Mammary epithelial cell (primary cell): ENCODE measurements at regions not wholly inside any gene's neighbourhood (a gene's known extent, or its start where the extent isn't known, plus 50 kb on each side); places are given as distances from the start of the nearest gene placed in this dataset.

ENCODE experiments used
- EZH2 ChIP-seq: IDR thresholded peaks from 2 replicates; pipeline ENCODE4 v1.6.1; 2012; ENCODE audit warnings: low read length, inconsistent platforms, borderline replicate concordance
- TF ChIP-seq, protein P1 (sequence below), 2 donors: IDR thresholded peaks in 1 of 2; conservative IDR thresholded peaks in 1 of 2; 2 replicates each; pipeline ENCODE4 v1.5.1; 2011 to 2012; ENCODE audit warnings: inconsistent platforms in 2 of 2, low read length in 2 of 2, mild to moderate bottlenecking in 2 of 2, control low read depth in 1 of 2, low read depth in 1 of 2; ENCODE audit not compliant: insufficient read depth in 1 of 2; ENCODE audit errors: extremely low read depth in 1 of 2

DNA sequence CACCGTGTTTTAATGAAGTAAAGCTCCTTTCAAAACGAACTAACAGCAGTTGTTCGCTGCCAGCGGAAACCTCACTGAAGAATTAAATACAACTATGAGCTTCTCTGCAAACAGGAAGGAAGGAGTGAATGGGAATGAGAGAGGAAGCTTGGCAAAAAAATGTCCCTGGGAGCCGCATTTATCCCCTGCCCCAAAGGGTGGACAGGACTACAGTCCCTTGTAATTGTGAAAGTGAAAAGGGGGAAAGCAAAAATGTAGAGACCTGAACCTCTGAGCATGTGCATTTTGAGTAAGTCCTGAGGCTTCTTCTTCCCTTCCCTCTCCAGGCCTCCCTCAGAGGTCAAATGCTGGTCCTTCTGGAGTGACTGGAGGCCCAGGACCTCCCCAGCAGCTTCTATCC is 53.8 kb upstream of the BMP2K start:
- TF ChIP-seq, protein P1, sequence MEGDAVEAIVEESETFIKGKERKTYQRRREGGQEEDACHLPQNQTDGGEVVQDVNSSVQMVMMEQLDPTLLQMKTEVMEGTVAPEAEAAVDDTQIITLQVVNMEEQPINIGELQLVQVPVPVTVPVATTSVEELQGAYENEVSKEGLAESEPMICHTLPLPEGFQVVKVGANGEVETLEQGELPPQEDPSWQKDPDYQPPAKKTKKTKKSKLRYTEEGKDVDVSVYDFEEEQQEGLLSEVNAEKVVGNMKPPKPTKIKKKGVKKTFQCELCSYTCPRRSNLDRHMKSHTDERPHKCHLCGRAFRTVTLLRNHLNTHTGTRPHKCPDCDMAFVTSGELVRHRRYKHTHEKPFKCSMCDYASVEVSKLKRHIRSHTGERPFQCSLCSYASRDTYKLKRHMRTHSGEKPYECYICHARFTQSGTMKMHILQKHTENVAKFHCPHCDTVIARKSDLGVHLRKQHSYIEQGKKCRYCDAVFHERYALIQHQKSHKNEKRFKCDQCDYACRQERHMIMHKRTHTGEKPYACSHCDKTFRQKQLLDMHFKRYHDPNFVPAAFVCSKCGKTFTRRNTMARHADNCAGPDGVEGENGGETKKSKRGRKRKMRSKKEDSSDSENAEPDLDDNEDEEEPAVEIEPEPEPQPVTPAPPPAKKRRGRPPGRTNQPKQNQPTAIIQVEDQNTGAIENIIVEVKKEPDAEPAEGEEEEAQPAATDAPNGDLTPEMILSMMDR (conservative IDR thresholded peaks at IDR 0.05 in 1 of 2, IDR thresholded peaks at IDR 0.05 in 1 of 2; ENCODE audit: extremely low read depth in 1 of 2, insufficient read depth in 1 of 2, low read depth in 1 of 2, low read length in 2 of 2) = no peak
- no peak for TF ChIP-seq EZH2
